NCI-H2081 treated with DMSO at 0.1 percent for 48 hours (cell line): ENCODE measurements at regions not wholly inside any gene's neighbourhood (a gene's known extent, or its start where the extent isn't known, plus 50 kb on each side); places are given as distances from the start of the nearest gene placed in this dataset.
"Not testable (repeated sequence)": the region's sequence is repeated elsewhere in the genome, so short reads cannot be mapped to it uniquely, and the experiment has no call there.

Experiments used
- DNase-seq: peaks from one replicate; lab custom pipeline; 2025; lab: John Stamatoyannopoulos, UW

- DNase-seq = no peak
These were observed 397.4 kb upstream of the TPM1 start for GRCh38 chr15:62644889-62645742.

DNA sequence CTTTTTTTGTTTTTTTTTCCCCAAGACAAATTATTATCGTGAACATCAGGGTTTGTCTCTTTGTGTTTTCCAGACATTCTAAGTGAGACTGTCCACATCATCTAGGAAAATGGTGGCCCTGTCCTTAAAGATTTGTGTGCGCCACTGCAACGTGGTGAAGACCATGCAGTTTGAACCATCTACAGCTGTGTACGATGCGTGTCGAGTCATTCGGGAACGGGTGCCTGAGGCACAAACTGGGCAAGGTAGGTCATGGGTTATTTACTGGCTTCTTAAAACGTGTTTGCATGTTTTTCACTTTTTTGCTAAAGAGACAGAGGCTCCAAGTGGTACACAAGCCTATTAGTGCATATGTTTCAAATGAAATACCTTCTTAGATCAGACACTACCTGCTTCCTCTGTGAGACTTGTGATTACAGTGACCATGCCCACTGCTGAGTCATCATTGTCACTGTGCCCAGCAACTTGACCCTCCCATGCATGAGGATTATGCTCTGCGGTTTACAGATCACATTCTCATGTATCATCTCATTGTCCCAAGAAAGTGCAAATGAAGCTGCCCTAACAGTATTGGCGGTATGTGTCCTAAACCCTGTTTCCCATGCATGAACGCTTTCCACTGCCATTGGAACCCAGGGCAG is 395.2 kb upstream of the TPM1 start:
- no peak for DNase-seq

GRCh38 chr15:62647843-62648505 is 394.6 kb upstream of the TPM1 start:
- no peak for DNase-seq

- DNase-seq = no peak
These were observed 393.6 kb upstream of the TPM1 start for GRCh38 chr15:62648954-62649353.

- no peak for DNase-seq
These were observed 392.6 kb upstream of the TPM1 start for GRCh38 chr15:62649793-62650420.

DNA sequence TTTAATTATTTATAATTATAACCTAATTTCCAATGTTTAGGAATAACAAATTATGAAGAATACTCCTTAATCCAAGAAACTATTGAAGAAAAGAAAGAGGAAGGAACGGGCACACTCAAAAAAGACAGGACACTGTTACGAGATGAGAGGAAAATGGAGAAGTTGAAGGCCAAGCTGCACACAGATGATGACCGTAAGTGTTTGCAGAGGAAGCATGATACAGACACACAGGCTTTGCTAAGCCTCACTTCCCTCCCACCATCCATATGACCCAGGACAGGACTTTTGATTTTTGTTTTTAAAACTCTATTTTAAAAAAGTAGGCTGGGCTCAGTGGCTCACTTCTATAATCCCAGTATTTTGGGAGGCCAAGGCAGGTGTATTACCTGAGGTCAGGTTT is 389.4 kb upstream of the TPM1 start:
- DNase-seq = no peak

- DNase-seq = no peak
These were observed 386.5 kb upstream of the TPM1 start for GRCh38 chr15:62656071-62656470.

DNA sequence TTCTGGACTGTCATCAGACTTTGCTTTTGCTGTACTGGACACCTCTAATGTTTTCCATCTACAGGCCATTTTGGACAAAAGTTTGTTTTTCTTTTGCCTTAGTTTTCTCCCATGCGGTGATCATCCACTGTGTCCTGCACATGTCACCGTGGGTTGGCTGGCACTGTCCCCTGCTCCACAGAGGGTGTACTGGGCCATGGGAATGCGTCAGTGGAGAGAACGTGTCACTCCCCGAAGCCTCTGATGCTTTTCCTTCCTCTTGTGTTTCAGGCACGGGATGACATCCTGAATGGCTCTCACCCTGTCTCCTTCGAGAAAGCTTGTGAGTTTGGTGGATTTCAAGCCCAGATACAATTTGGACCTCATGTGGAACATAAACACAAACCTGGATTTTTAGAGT is 385.0 kb upstream of the TPM1 start:
- DNase-seq = not testable (repeated sequence)

GRCh38 chr15:62658498-62658897 is 384.0 kb upstream of the TPM1 start:
- DNase-seq = no peak

DNA sequence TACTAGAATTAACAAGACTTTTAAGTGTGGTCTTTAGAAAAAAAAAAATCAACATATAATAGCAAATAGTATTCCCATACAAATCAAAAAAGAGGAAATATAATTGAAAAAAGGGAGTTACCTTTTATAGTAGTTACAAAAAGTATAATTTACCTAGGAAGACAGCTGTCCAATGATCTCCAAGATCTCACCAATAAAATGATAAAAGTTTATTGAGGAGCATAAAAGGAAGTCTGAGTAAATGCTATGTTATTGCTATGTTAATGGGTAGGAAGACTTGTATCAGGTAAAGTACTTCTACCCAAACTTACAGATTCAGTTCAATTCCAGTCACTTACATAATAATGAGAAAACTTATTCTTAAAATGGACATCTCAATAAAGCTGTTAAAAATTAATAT is 379.0 kb upstream of the TPM1 start:
- no peak for DNase-seq

- no peak for DNase-seq
These were observed 377.1 kb upstream of the TPM1 start for GRCh38 chr15:62665449-62665848.

DNA sequence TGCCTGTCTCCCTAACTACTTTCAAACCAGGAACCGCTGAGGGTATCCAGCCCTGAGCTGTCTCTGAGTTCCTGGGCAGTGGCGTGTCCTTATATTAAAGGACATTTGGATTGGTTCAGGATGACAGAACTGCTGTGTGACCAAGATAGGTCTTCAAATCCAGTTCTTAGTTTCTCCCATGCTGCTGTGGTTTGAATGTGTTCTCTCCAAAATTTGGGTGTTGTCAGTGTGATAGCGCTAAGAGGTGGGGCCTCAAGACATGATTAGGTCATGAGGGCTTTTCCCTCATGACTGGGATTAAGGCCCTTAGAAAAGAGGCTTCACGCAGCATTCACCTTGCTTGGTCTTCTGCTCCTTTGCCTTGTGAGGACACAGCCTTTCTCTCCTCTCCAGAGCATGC is 376.5 kb upstream of the TPM1 start:
- DNase-seq = no peak

DNA sequence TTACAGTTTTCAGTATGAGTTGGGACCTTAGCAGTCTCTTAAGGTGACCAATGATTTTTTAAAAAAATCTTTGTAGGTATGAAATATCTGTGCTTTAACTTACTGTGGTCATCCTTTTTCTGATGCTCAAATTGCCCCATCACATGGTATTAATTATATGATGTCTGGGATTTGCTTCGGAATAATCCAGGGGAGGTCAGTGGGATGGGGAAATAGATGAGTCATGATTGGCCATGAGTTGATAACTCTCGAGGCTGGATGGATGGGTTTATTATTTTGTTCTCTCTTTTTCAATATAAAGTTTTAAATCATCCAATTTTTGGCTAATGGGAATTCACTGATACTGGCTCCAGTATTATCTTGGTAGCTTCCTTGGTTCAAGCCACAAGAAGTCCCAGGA is 370.3 kb upstream of the TPM1 start:
- DNase-seq = no peak

DNA sequence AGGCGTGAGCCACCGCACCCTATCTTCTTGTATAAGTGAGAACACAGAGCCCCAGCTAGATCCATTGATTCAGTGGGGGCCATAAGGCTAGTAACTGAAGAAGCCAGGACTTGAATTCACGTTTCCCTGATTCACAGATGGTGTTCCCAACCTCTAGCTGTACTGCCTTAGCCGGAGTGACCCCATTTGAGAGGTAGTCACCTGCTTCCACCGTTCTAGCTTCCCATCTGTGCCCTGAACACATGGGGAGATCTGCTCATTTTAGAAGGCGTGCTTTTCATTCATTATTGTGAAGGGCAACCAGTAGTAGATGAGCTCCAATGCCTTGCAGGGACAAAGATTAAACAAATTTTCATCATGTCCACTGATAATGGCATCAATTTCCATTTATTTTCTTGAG is 365.7 kb upstream of the TPM1 start:
- DNase-seq = no peak

DNA sequence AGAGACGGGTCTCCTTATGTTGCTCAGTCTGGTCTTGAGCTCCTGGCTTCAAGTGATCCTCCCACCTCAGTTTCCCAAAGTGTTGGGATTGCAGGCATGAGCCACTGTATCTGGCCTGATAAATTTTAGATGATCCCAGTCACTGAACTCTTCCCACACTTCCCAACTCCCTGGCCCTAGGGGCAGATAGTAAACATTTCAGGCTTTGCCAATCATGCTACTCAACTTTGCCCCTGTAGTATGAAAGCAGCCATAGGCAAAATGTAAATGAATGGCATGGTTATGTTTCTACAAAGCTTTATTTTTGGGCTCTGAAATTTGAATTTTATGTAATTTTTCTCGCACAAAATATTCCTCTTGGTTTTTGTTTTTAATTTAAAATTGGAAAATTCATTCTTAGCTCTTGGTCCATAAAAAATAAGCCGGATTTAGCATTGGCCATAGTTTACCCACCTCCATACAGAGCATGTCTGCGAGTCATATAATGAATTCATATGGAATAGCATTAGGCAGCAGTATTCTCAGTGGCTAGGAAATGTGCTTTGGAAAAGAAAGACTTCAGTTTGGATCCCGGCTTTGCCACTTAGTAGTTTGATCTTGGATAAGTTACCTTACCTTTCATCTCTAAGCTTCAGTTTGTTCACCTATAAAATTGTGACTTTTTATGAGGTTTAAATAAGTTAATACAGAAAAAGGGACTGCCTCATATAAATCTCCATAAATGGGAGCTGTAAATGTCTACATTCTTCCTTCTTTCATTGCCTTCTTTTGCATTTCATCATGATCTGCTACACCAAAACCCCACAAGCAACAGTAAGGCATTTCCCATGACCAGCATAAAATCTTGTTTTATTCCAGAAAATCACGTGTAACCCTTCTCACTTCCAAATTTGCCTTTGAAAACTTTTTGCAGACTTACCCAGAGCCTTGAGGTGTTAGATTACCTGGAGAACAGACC is 360.3 kb upstream of the TPM1 start:
- DNase-seq = no peak

DNA sequence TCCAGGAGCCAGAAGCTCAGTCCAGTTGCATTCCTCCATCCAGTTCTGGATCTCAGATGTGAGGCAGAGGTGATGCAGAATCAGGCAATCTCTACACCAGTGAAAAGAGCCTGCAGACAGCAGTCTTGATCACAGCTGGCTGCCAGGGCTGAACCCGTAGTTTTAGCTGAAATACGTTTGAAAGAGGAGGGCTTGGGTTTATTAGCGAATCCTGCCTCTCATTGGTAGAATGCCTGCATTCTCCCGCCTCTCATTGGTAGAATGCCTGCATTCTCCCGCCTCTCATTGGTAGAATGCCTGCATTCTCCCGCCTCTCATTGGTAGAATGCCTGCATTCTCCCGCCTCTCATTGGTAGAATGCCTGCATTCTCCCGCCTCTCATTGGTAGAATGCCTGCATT is 359.4 kb upstream of the TPM1 start:
- not testable (repeated sequence) for DNase-seq

DNA sequence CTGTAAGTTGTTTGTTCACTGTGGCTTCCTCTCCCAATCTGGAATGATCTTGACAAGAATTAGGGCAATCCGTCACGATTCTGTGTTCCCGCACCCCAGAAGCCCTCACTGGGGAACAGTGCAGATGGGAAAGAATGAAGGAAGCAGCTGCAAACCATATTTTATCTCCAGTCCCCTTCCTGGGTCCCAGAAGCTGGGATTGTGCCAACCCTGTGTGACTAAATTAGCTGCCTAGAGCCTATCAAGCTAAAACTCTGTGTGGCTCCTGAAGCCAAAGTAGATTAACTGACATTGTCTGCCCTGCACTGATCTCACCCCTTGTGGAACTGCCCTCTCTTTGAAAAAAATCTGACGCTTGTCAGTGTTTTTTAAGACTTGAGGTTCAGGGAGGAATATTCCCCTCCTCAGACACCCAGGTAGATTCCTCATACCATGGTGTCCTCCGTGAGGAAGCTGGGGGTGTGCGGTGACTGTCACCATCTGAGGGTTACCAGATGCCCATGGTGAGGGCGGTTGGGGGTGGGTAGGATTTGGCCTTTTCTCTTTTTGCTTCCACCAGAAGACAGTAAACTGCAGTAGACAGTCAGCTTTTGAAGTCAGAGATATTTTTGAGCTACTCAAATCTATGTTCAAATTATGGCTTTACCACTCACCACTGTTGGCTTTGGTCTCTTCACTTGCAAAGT is 358.3 kb upstream of the TPM1 start:
- no peak for DNase-seq

- DNase-seq = no peak
These were observed 351.5 kb upstream of the TPM1 start for GRCh38 chr15:62691008-62691407.

- DNase-seq = no peak
These were observed 344.9 kb upstream of the TPM1 start for GRCh38 chr15:62697636-62698035.

DNA sequence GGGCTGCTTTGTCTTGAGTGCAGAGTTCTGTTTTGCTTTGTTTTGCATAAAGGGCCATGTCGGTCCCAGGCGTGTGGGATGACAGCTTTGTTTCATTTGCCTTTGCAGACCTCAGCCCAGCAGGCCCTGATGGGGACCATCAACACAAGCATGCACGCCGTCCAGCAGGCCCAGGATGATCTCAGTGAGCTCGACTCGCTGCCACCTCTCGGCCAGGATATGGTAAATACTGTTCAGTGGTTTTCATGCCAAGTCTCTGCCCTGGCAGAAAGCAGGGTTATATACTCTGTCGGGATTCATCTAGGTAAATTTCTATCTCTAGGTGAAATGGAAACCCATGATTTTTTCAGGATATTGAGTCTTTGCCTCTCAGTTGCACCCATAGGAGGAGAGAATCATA is 343.9 kb upstream of the TPM1 start:
- DNase-seq = no peak

DNA sequence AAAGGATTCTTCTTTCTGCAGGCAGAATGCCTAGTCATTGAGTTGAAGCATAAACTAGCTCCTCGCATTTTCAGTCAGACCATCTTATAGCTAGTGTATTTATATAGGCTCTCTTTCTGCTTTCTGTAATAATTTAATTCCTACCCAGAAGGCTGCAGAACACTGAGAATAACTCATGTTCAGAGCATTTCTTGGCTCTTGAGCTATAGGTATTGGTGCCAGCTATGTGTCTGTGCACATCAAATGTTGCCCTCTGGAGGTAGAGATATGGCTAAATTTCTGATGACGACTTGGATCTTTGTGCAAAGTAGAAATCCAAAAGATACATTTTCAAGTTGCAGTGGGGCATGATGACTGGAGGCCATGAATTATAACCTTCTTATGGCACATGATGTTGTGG is 336.2 kb upstream of the TPM1 start:
- no peak for DNase-seq
